C4-2B (cell line): ENCODE measurements at regions not wholly inside any gene's neighbourhood (a gene's known extent, or its start where the extent isn't known, plus 50 kb on each side); places are given as distances from the start of the nearest gene placed in this dataset.

ENCODE experiments used
- H3K27ac ChIP-seq: fragments of 450-650 bp; 2 replicates; pipeline ENCODE4 v1.5.1; 2017
- CTCF ChIP-seq: fragments of 450-650 bp; conservative IDR thresholded peaks from 2 replicates; pipeline ENCODE4 v1.5.1; 2017; ENCODE audit warnings: mild to moderate bottlenecking
- ZFX ChIP-seq: fragments of 450-650 bp; IDR thresholded peaks from 2 replicates; pipeline ENCODE4 v1.6.1; 2017

- TF ChIP-seq ZFX (no peak), CTCF (no peak)
- no peak overlapping the region for H3K27ac ChIP-seq
Observed at GRCh38 chr16:54346041-54346440, 59.5 kb upstream of the IRX3 start.

- H3K27ac ChIP-seq: no peak overlapping the region
- TF ChIP-seq CTCF (no peak), ZFX (no peak)
Observed at GRCh38 chr16:54344646-54345630, 58.4 kb upstream of the IRX3 start.

GRCh38 chr16:54342966-54343365 is 56.4 kb upstream of the IRX3 start:
- TF ChIP-seq ZFX (no peak), CTCF (no peak)
- no peak overlapping the region for H3K27ac ChIP-seq

GRCh38 chr16:54341892-54342776 is 55.5 kb upstream of the IRX3 start:
- no peak overlapping the region for H3K27ac ChIP-seq
- TF ChIP-seq ZFX (no peak), CTCF (no peak)

GRCh38 chr16:54340531-54340930 is 53.9 kb upstream of the IRX3 start:
- no peak for TF ChIP-seq ZFX
- TF ChIP-seq CTCF: no peak
- no peak overlapping the region for H3K27ac ChIP-seq

GRCh38 chr16:54336631-54337204 is 50.1 kb upstream of the IRX3 start:
- no peak for TF ChIP-seq ZFX
- TF ChIP-seq CTCF: no peak
- no peak overlapping the region for H3K27ac ChIP-seq
